PFSK-1 (cell line): ENCODE measurements at regions not wholly inside any gene's neighbourhood (a gene's known extent, or its start where the extent isn't known, plus 50 kb on each side); places are given as distances from the start of the nearest gene placed in this dataset.

Experiments used
- FOXP2 ChIP-seq: optimal IDR thresholded peaks from 2 replicates; pipeline ENCODE3; 2011; ENCODE audit warnings: borderline replicate concordance, control low read depth, inconsistent platforms; ENCODE audit not compliant: insufficient read depth; ENCODE audit errors: extremely low read length, extremely low read depth
- POLR2AphosphoS5 ChIP-seq: IDR thresholded peaks from 2 replicates; pipeline ENCODE4 v1.6.1; 2012; ENCODE audit warnings: low read depth, mild to moderate bottlenecking, control low read depth, low read length, moderate library complexity
- REST ChIP-seq, 2 experiments: IDR thresholded peaks; 2 replicates each; pipeline versions ENCODE4 v1.6.1 to v1.8.0; 2011 to 2012; ENCODE audit warnings: low read depth in 2 of 2, low read length in 2 of 2, control low read depth in 1 of 2, inconsistent platforms in 1 of 2, mild to moderate bottlenecking in 1 of 2, moderate library complexity in 1 of 2; ENCODE audit not compliant: insufficient read depth in 1 of 2
- SIN3A ChIP-seq: IDR thresholded peaks from 2 replicates; pipeline ENCODE4 v1.6.1; 2012; ENCODE audit warnings: mild to moderate bottlenecking, low read length, moderate library complexity, borderline replicate concordance; ENCODE audit not compliant: insufficient read depth

GRCh38 chr6:44627091-44627882, 239.8 kb downstream of the CDC5L start:
- TF ChIP-seq SIN3A (no peak), REST (IDR thresholded peaks at IDR 0.05; ENCODE audit: insufficient read depth in 1 of 2, low read depth in 2 of 2, low read length in 2 of 2) (no peak), POLR2AphosphoS5 (no peak), FOXP2 (no peak)
